GM21723 (cell line): ENCODE measurements at regions not wholly inside any gene's neighbourhood (a gene's known extent, or its start where the extent isn't known, plus 50 kb on each side); places are given as distances from the start of the nearest gene placed in this dataset.

ENCODE experiments used
- ATAC-seq: cut with Tn5 transposase; IDR thresholded peaks from one replicate; pipeline ENCODE4 v1.9.1; 2021; ENCODE audit warnings: mild to moderate bottlenecking, moderate library complexity; ENCODE audit not compliant: unreplicated experiment

GRCh38 chr19:30674656-30675055 is 302.5 kb downstream of the ZNF536 start:
- ATAC-seq = no peak

DNA sequence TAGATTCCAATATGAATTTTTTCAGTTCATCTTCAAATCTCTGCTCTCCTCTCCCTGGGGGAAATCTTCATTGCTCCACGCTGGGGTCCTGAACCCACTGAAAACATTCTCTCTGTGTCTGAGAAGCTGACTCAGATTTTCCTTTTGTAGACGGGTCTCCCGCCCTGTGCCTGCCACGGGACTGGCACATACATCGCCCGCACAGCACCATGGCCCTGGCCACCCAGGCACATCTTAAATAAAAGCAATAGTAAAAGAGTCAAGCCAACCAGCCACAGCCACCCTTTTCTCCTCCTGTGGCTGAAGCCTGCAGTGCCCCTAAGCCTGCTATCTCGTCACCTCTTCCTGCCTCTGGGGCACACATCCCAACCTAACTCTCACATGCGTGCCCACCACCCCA is 301.2 kb downstream of the ZNF536 start:
- no peak for ATAC-seq

GRCh38 chr19:30672926-30673325 is 300.7 kb downstream of the ZNF536 start:
- no peak for ATAC-seq

GRCh38 chr19:30671622-30672051 is 299.5 kb downstream of the ZNF536 start:
- ATAC-seq = no peak

- ATAC-seq = no peak
Measured at GRCh38 chr19:30671367-30671619, 299.1 kb downstream of the ZNF536 start.

DNA sequence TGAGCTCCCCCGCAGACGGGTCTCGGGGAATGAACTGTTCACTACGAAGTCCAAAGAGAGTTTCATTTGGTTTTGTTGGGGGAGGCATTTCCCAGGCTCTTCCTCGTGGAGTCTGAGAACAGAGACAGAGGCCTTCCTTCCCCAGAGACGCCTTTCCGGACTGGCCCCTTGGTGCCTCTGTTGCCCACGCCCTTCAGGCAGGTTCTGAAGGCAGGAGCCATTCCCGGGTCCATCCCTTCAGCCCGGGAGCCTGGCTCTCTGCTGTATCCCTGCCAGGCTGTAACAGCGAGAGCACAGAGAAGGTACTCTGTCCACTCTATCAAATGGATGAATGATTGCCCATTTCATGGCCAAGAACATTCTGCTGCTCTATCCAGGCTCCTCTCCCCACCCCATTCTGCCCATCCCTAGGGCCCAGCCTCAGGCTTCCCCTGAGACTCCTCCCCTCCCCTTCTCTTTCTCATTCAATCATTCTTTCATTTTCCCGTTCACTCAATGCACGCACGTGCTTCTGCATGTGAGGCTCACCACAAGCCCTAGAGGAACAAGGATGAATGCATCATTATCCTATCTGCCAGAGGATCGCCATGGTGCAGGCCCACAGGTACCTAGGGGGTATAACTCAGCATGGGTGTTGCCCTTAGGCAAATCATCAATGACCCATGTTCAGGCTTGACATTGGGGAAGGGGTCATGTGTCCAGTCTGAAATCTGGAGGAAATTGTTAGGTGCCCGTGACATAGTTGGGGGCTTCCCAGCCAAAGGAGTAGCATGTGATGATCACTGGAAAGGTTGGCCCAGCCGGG is 298.6 kb downstream of the ZNF536 start:
- no peak for ATAC-seq

DNA sequence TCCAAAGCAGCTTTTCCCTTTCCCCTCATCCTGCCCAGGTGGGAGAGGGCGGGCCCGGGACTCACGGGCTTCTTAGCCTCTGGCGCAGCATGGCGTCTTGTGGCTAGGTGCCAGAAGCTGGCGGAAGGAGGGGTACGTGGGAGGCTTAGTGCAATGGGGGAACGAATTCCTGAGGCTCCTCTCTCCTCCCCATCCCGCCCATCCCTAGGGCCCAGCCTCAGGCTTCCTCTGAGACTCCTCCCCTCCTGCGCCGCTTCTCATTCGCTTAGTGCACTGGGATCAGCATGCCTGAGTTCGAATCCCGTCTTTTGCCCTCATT is 297.8 kb downstream of the ZNF536 start:
- no peak for ATAC-seq

DNA sequence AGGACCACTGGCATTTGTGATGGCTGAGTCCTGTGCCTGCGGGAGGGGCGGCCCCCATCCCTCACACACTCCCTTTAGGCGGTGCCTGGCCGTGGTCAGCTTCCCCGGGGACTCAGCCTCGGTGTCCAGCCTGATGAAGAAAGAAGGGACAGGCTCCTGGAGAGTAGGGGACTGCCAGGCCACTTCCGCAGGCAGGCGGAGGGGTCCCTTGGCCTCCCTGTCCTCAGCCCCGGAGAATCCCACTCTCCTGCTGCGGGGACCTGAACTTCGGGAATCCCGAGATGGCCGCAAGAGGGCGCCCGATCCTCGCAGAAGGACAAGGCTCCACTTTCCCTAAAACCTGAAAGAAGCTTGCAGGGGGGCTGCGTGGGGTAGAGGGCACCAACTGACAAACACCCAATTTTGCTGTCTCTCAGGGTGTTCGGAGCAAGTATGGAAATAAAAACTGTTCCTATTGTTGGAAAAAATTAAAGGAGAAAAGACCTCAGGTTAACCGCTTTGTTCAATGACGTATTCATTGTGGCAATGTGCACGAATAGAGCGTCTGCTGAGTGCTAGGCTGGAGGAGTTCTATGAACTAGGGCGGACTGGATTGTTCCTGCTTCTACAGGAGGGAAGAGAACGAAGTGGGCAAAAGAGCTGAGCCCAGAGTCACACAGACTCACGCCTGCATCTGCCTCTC is 297.3 kb downstream of the ZNF536 start:
- ATAC-seq = no peak

GRCh38 chr19:30668521-30669155 is 296.5 kb downstream of the ZNF536 start:
- ATAC-seq = no peak

GRCh38 chr19:30667746-30668145 is 295.6 kb downstream of the ZNF536 start:
- ATAC-seq = no peak

GRCh38 chr19:30667227-30667626 is 295.0 kb downstream of the ZNF536 start:
- no peak for ATAC-seq

DNA sequence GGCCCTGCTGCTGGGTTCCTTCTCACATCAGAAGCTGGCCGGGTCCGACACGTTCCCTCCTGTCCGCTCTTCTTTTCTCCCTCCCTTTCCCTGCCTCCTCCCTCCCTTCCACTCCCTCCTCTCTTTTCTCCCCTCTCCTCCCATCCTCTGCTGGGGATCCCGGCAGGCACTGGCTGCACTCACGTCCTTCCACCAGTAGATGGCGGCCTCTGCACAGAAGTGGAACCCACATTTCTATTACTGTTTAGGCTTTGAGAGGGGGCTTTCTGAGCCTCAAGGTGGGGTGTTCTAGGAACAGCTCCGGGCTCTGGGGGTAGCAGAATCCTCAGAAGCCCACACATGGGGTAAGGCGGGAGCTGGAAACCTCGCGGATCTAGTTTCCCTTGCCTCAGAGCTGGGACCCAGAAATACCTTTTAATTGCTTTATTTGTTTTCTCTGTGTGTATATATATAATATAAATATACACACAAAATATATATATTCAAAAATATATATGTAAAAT is 294.2 kb downstream of the ZNF536 start:
- ATAC-seq = no peak

DNA sequence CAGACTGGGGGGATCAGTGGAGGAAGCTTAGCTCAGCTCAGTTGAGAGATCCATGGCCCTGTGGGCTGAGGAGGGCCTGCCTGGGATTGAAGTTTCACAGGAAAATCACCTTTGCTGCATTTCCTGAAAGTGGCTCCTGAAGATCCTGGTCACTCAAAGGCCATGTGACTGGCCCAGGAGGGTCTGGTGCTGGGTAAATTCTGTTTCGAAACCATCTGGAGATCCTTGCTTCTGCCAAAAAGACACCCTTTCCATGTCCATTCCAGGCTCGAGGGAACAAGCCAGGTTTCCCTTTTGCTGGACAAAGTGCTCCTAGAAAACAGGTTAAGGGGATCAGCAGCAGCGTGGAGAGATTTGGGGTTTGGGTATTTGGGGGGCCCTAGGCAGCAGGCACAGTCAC is 293.3 kb downstream of the ZNF536 start:
- no peak for ATAC-seq

DNA sequence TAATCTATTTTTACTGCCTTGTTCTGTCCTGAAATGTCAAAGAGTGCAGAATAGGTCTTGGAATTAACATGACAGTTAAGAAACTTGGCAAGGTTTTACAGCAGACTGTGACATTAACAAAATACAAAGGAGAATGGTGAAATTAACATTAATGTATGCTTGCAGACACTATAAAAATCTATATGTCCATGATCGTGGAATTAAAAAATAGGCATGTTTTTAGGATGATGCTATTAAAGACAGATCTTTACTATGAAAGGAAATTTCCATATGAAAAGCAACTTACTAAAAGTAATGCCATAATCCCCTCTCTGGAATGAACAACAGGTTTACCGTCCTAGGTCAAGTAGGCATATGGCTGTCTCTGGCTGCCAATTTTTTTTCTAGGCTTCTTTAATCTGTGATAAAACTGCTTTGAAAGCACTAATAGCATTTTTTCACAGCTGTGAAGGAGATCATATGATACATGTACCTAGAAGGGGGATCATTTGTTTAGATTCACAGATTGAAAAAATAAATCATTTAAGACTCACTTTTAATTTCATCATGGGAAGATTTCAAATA is 291.5 kb downstream of the ZNF536 start:
- no peak for ATAC-seq

GRCh38 chr19:30662211-30662861 is 290.2 kb downstream of the ZNF536 start:
- ATAC-seq = no peak

DNA sequence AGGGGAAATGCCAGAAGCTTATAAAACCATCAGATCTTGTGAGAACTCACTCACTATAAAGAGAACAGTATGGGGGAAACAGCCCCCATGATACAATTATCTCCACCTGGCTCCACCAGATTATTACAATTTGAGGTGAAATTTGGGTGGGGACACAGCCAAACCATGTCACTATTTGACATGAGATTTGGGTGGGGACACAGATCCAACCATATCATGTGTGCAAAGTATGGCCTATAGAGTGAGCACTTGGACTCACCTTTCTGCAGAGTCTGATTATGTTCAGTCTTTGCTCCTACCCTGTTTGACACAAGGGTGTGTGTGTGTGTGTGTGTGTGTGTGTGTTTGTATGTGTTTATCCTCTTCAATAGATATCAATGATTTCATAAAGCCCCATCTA is 287.5 kb downstream of the ZNF536 start:
- ATAC-seq = no peak

DNA sequence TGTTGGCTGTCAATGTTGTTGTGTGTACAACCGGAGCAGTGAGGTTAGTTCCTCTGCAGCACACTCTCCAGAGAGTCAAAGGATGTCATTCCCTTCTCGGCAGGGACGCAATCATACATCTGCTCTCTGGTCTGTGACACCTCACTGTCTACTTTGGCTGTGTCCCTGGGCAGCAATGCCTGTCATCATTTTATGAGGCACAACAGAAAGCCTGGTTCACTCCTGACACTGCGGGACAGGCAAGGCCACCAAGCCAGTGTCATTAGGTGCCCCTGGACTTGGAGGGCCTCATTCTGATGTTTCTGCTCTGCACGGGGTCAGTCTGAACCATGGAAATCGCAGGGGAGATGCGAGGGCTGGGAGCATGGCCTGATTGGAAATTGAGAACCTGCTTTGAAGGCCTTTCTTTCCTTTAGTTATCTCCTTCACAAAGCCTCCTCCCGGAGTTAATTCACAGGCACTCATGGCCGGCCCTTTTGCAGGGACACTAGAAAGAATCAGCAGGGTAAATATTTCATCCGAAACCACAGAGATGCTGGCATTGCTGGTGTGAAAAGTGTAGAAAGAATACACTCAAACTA is 284.4 kb downstream of the ZNF536 start:
- ATAC-seq = no peak

DNA sequence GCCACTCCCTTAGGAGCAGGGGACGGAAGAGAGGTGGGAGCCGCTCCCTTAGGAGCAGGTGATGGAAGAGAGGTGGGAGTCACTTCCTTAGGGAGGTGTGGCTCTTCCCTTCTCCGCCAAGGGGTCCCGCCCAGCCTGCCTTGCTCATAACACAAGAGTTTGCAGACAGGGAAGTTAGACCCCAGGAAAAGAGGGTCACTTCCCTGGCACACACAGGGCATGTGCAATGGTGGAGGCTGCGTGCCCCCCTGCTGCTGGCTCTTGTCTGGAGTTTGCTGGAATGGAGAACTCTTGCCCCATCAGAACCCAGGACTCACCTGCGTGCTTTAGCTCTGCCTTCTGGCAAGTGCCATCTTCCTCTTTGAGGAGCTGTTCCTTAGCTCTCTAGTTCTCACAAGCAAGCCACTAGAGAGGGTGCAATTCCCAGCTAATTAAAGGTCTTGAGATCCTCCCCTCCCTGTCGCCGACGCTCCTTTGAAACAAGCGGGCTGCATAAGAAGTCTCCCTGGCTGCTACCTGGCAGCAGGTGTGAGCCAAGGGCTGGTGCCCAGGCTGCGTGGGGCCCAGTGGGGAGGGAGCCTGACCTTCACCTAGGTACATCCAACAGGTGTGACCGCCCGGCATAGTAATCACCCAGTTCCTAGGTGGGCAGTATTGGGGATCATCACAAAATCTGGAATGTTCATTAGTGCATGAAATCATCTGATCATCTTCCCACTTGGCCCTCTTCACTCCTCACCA is 281.6 kb downstream of the ZNF536 start:
- ATAC-seq = no peak

DNA sequence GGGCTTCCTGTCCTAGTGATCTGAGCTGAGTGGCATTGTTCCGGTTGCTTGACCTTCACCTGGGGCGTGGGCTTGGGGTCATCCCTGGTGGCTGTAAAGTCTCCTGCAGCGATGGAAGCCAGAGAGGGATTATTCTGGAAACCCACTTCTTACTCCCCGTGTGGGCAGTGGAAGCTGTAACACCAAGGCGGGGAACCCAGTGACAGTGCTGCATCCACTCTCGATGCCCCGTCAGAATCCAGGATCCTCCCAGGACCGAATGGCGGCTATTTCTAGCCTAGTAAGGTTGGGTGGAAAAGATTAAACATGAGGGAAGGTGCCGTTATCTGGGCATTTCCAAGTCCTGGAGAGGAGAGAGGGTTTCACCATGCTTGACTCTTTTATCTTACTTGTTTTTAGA is 280.6 kb downstream of the ZNF536 start:
- no peak for ATAC-seq

DNA sequence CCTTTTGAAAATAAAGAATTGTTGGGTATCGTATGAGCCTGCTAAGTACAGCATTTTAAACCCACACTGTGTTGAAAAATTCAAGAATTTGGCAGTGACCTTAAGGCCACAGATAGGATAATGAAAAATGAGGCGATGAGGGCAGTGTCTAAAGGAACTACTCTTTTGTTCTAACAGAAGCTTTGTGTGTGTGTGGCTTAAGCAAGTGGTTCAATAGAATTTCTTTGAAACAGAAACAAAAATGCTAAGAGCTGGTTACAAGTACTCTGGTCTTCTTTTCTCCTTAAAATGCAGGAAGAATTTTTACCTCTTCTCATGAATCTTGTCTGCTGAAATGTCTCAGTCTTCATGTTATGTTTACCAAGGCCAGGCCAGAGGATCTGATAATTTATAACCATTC is 279.5 kb downstream of the ZNF536 start:
- no peak for ATAC-seq
